GM12891 (cell line): ENCODE measurements at regions not wholly inside any gene's neighbourhood (a gene's known extent, or its start where the extent isn't known, plus 50 kb on each side); places are given as distances from the start of the nearest gene placed in this dataset.

Experiments
- DNase-seq: peaks from one replicate; pipeline ENCODE4 v3.0.0; 2011; ENCODE audit warnings: low spot score; ENCODE audit not compliant: insufficient read length
- FAIRE-seq: peaks from 2 replicates; lab custom pipeline; 2011; peaks lifted over from hg19 to GRCh38; lab: Jason Lieb, UNC
- PAX5 ChIP-seq: IDR thresholded peaks from 2 replicates; pipeline ENCODE4 v1.6.1; 2011; ENCODE audit warnings: low read length, moderate library complexity, mild to moderate bottlenecking; ENCODE audit not compliant: insufficient read depth, severe bottlenecking
- POLR2A ChIP-seq: IDR thresholded peaks from 2 replicates; pipeline ENCODE4 v1.6.1; 2011; ENCODE audit warnings: low read depth, low read length, control low read depth
- POLR2AphosphoS5 ChIP-seq: IDR thresholded peaks from 2 replicates; pipeline ENCODE4 v1.6.1; 2011; ENCODE audit warnings: low read depth, low read length, control low read depth
- POU2F2 ChIP-seq: IDR thresholded peaks from 2 replicates; pipeline ENCODE4 v1.6.1; 2011; ENCODE audit warnings: low read depth, mild to moderate bottlenecking, control low read depth, low read length, moderate library complexity
- SPI1 ChIP-seq: IDR thresholded peaks from 2 replicates; pipeline ENCODE4 v1.6.1; 2011; ENCODE audit warnings: low read depth, low read length, control low read depth
- TAF1 ChIP-seq: IDR thresholded peaks from 2 replicates; pipeline ENCODE4 v1.6.1; 2011; ENCODE audit warnings: low read depth, low read length, control low read depth

DNA sequence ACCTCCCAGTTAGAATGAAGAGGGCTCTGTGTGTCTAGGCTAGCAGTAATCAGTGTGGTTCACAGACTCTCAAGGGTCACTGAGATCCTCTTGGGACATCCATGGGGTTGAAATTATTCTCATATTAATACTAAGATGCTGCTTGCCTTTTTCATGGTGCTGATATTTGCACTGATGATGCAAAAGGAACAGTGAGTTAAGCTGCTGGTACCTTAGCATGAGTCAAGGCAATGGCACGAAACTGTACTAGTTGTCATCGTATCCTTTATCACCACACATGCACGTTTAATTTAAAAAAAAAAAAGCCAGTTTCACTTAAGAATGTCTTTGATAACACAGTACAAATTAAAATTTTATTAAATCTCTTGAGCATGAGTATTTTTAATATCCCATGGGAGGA is 151.9 kb upstream of the TANK start:
- no peak for FAIRE-seq
- TF ChIP-seq POU2F2 (no peak), POLR2A (no peak), SPI1 (no peak), POLR2AphosphoS5 (no peak), TAF1 (no peak), PAX5 (no peak)
- DNase-seq, result no peak

DNA sequence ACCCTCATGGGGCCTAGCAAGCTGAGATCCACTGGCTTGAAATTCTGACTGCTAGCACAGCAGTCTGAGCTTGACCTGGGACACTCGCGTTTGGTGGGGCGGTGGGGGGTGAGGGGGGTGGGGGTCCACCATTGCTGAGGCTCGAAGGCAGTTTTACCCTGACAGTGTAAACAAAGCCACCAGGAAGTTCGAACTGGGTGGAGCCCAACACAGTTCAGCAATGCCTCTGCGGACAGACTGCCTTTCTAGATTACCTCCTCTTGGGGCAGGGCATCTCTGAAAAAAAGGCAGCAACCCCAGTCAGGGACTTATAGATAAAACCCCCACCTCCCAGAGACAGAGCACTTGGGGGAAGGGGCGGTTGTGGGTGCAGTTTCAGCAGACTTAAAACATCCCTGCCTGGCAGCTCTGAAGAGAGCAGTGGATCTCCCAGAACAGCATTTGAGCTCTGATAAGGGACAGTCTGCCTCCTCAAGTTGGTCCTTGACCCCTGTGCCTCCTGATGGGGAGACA is 149.7 kb upstream of the TANK start:
- FAIRE-seq, result no peak
- TF ChIP-seq PAX5, result no peak
- no peak for TF ChIP-seq TAF1
- no peak for TF ChIP-seq POU2F2
- TF ChIP-seq POLR2A, result no peak
- no peak for DNase-seq

DNA sequence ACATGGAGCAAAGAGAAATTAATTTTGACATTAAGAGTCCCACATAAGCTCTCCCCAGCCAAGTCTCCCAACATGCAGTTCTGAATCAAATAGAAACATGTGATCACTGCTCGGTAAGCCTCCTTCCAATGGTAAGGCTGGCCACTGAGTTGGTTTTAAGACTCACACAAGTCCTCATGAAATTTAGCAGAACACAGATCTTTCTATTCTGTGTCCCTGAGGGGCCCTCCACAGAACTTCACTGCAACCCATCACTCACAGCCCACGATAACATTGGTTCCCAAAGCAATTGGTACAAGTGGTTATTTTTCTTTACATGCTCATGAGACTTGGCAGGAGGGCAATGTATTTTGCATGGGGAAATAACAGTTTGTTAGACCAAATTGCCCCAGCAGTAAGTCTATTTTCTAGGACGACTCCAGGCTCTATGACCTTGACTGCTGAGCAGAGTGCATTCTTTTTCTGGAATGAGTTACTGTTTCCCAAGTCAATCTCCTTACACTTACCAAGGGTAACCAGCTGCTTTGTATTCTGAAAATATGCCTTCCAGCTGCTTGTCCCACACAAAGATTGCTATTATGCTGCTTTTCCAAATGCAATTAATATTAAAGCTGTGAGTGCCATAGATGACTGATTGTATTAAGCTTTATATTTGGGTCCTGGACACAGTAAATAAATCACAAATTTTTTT is 142.3 kb upstream of the TANK start:
- TF ChIP-seq POU2F2 (no peak), PAX5 (no peak), POLR2A (no peak), POLR2AphosphoS5 (no peak), SPI1 (no peak), TAF1 (no peak)
- DNase-seq (no peak), FAIRE-seq (no peak)

DNA sequence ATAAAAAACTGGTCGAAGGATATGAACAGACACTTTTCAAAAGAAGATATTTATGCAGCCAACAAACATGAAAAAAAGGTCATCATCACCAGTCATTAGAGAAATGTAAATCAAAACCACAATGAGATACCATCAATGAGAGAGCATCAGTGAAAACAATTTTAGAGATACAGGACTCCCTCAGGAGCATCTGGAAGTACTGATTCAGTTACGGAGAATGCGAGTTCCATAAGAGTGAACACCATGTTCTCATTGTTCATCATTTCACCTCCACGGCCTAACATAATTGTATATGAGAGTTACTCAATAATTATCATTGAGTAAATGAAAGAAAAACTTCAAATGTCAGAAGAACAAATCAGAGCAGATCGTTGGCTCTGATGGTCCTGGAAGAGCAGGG is 140.9 kb upstream of the TANK start:
- DNase-seq (no peak), FAIRE-seq (no peak)
- TF ChIP-seq POLR2AphosphoS5, result no peak
- no peak for TF ChIP-seq SPI1
- no peak for TF ChIP-seq POU2F2
- no peak for TF ChIP-seq PAX5
- TF ChIP-seq POLR2A, result no peak
- no peak for TF ChIP-seq TAF1

DNA sequence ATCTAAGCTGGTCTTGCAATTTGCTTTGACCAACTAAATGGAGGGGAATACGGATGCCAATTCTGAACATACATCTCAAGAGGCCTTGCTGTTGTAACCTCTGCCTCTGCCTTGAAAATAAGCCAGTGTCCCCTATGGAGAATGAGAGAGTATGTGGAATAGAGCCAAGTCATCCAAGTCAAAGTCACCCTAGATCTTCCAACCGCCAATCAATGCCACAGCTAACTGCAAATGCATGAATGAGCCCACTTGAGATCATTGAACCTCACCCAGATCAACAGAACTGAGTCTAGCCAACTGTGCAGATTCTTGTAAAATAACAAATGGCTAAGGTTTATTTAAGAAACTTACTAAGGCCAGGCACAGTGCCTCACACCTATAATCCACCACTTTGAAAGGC is 139.8 kb upstream of the TANK start:
- DNase-seq, result no peak
- TF ChIP-seq TAF1 (no peak), POLR2A (no peak), POLR2AphosphoS5 (no peak), SPI1 (no peak), POU2F2 (no peak), PAX5 (no peak)
- no peak for FAIRE-seq

DNA sequence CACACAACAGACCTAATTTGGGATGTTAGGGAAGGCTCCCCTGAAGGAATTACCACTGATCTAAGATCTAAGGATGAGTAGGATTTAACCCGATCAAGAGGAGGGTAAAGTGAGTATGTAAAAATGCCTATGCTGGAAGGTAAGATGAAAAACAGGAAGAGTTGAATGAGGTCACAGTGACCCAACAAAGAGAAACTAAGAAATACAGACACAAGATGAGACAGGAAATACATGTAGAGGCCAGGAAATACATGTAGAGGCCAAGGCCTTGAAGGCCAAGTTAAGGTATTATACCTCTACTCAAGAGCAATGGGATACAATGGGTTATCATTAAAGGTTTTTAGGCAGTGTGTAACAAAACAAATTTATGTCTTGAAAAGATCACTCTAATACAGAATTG is 131.6 kb upstream of the TANK start:
- no peak for TF ChIP-seq POLR2A
- no peak for TF ChIP-seq POLR2AphosphoS5
- DNase-seq, result no peak
- FAIRE-seq, result no peak

DNA sequence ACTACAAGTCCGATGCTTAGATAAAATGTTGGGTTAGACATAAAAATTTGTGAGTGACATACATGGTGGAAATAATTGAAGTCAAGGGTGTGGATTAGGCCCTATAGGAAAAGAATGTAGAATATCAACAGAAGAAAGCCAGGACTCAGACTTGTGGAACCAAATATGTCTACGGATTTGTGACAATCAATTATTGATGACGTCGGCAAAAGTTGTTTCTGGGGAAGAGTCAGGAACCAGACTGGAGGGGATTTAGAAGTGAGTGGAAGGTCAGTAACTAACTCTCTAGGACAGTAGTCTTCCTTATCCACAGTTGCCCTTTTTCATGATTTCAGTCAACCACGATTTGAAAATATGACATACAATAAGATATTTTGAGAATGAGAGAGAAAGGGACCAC is 130.9 kb upstream of the TANK start:
- FAIRE-seq, result no peak
- no peak for DNase-seq
- TF ChIP-seq POLR2AphosphoS5, result no peak
- TF ChIP-seq POU2F2, result no peak
- no peak for TF ChIP-seq POLR2A
- TF ChIP-seq PAX5, result no peak
- no peak for TF ChIP-seq TAF1
- TF ChIP-seq SPI1, result no peak

DNA sequence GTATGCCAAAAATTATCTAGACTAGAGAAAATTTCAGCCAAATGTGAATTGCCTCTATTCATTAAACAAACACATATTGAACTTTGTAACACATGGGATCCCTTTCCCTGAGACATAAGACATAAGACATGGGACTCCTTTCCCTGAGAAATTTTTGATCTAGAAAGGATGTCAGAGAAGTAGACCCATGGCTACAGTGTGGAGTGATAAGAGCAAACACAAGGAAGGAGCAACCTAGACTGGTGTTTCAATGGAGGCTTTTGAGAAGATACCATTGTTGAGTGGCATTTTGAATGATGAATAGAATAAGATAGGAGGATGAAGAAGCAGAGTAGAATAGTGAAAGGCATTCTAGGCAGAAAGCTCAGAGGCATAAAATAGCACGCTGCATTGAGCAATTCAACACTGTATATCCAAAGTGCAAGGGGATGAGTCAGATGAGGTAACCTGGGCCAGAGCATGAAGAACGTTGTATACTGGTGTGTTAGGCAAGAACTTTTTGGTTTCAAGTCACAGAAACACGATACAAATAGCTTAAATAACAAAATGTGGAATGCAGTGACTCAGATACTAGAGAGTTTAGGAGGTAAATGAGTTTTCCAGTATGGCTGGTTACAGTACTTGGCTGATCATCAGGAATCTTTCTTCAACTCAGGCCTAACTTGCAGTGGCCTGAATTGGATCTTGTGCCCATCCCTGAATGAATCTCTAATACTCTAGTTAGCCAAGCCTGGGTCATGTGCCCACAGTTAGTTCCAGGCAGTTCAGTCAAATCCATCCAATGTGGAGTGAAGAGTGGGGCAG is 129.8 kb upstream of the TANK start:
- TF ChIP-seq TAF1 (no peak), POLR2AphosphoS5 (no peak), POU2F2 (no peak), PAX5 (no peak), SPI1 (no peak), POLR2A (no peak)
- FAIRE-seq, result no peak
- no peak for DNase-seq

DNA sequence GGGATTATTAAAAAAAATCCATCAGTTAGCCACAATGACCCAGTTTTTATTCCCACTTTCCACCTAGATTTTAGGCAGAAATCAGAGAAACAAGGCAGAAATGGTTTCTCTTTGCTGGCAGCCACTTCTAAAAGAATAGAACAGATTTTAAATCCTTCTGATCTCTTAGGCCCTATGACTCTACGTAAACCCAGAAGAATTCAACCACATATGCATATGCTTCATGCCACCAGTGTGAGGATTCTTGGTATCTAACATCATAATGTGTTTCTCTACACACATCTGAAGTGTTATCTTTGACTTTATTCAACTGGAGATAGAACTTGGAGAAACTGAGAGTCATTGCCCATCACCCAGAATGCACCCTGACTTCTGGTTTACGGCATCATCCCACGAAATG is 128.7 kb upstream of the TANK start:
- DNase-seq (no peak), FAIRE-seq (no peak)
- TF ChIP-seq PAX5, result no peak
- no peak for TF ChIP-seq TAF1
- TF ChIP-seq POU2F2, result no peak
- TF ChIP-seq SPI1, result no peak
- TF ChIP-seq POLR2AphosphoS5, result no peak
- TF ChIP-seq POLR2A, result no peak

DNA sequence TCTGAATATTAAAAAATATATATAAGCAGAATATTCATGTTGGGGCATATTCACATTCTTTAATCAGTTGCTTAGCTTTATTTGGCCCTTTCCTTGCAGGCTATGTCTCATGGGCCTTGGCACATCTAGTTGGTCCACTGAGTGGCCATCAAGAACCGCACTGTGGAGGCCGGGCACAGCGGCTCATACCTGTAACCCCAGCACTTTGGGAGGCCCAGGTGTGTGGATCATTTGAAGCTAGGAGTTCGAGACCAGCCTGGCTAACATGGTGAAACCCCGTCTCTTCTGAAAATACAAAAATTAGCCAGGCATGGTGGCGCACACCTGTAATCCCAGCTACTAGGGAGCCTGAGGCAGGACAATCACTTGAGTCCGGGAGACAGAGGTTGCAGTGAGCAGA is 127.6 kb upstream of the TANK start:
- TF ChIP-seq POLR2A, result no peak
- TF ChIP-seq TAF1, result no peak
- TF ChIP-seq PAX5, result no peak
- FAIRE-seq, result no peak
- DNase-seq, result no peak
